CD14-positive monocyte (primary cell): ENCODE measurements at regions not wholly inside any gene's neighbourhood (a gene's known extent, or its start where the extent isn't known, plus 50 kb on each side); places are given as distances from the start of the nearest gene placed in this dataset.

Source experiments
- DNase-seq, 3 donors: peaks; one replicate each; pipeline ENCODE4 v3.0.0-alpha.2; 2011 to 2022
- H2AFZ ChIP-seq: 2 replicates; pipeline ENCODE4 v1.6.0; 2012; ENCODE audit warnings: mild to moderate bottlenecking, low read depth, low read length, inconsistent platforms; ENCODE audit not compliant: insufficient read depth, poor library complexity, severe bottlenecking
- H3K27ac ChIP-seq, 2 donors: 1 replicate in 1 of 2; 2 replicates in 1 of 2; pipeline ENCODE4 v1.5.1; 2012 to 2013; ENCODE audit warnings: low read length in 2 of 2, control low read depth in 1 of 2, inconsistent platforms in 1 of 2, low read depth in 1 of 2, mild to moderate bottlenecking in 1 of 2
- H3K27me3 ChIP-seq, 2 donors: one replicate each; pipeline versions ENCODE4 v1.6.0 to v1.6.1; 2011 to 2013; ENCODE audit warnings: low read length in 2 of 2; ENCODE audit not compliant: control insufficient read depth in 2 of 2, insufficient read depth in 2 of 2
- H3K36me3 ChIP-seq, 2 donors: replicated peaks in 1 of 2; 1 replicate in 1 of 2; 2 replicates in 1 of 2; pipeline versions ENCODE4 v1.5.1 to v1.6.1; 2012 to 2013; ENCODE audit warnings: low read length in 2 of 2, control low read depth in 1 of 2, inconsistent platforms in 1 of 2, mild to moderate bottlenecking in 1 of 2; ENCODE audit not compliant: insufficient read depth in 2 of 2, control insufficient read depth in 1 of 2
- H3K4me1 ChIP-seq, 2 donors: 1 replicate in 1 of 2; 2 replicates in 1 of 2; pipeline versions ENCODE4 v1.5.1 to v1.6.1; 2012 to 2013; ENCODE audit warnings: low read length in 2 of 2, control low read depth in 1 of 2, inconsistent platforms in 1 of 2, mild to moderate bottlenecking in 1 of 2, moderate library complexity in 1 of 2; ENCODE audit not compliant: insufficient read depth in 2 of 2, control insufficient read depth in 1 of 2
- H3K4me2 ChIP-seq: replicated peaks from 2 replicates; pipeline ENCODE3; 2012; ENCODE audit warnings: low read length, moderate library complexity, mild to moderate bottlenecking; ENCODE audit not compliant: poor library complexity, severe bottlenecking; ENCODE audit errors: extremely low read depth
- H3K4me3 ChIP-seq, 3 experiments: fragments of 200-600 bp in 1 of 3; sonication (generic) in 1 of 3; replicated peaks in 1 of 3; 1 replicate in 2 of 3; 2 replicates in 1 of 3; pipeline ENCODE4 v1.5.1; 2011 to 2013; ENCODE audit warnings: low read length in 3 of 3, mild to moderate bottlenecking in 3 of 3, control low read depth in 2 of 3, low read depth in 2 of 3, inconsistent platforms in 1 of 3, moderate library complexity in 1 of 3
- H3K79me2 ChIP-seq: 2 replicates; pipeline ENCODE4 v1.6.0; 2012; ENCODE audit warnings: mild to moderate bottlenecking, control low read depth, inconsistent platforms, low read length, moderate library complexity; ENCODE audit not compliant: insufficient read depth
- H3K9ac ChIP-seq: 2 replicates; pipeline ENCODE4 v1.6.0; 2017; ENCODE audit warnings: low read length, mild to moderate bottlenecking; ENCODE audit not compliant: insufficient read depth, poor library complexity, severe bottlenecking
- H3K9me3 ChIP-seq, 2 donors: replicated peaks in 1 of 2; 1 replicate in 1 of 2; 2 replicates in 1 of 2; pipeline versions ENCODE4 v1.5.1 to v1.6.1; 2012 to 2013; ENCODE audit warnings: low read length in 2 of 2, control low read depth in 1 of 2; ENCODE audit not compliant: control insufficient read depth in 1 of 2, insufficient read depth in 1 of 2
- H4K20me1 ChIP-seq: 2 replicates; pipeline ENCODE4 v1.6.0; 2012; ENCODE audit warnings: mild to moderate bottlenecking, low read length, control low read depth, moderate library complexity; ENCODE audit not compliant: insufficient read depth
- H3K27ac Mint-ChIP-seq, 7 donors: one replicate each; pipeline ENCODE4 v1.8.0; 2020; ENCODE audit warnings: mild to moderate bottlenecking in 7 of 7, mixed read lengths in 7 of 7, moderate library complexity in 6 of 7, inconsistent platforms in 2 of 7
- H3K27me3 Mint-ChIP-seq, 3 donors: one replicate each; pipeline ENCODE4 v1.8.0; 2021 to 2022; ENCODE audit warnings: low read depth in 3 of 3, mild to moderate bottlenecking in 3 of 3, mixed read lengths in 3 of 3, moderate library complexity in 3 of 3, inconsistent platforms in 1 of 3
- H3K36me3 Mint-ChIP-seq, 2 donors: one replicate each; pipeline ENCODE4 v1.8.0; 2020; ENCODE audit warnings: mixed read lengths in 2 of 2, inconsistent platforms in 1 of 2, mild to moderate bottlenecking in 1 of 2
- H3K4me1 Mint-ChIP-seq: one replicate; pipeline ENCODE4 v1.8.0; 2020; ENCODE audit warnings: mild to moderate bottlenecking, mixed read lengths
- H3K4me3 Mint-ChIP-seq, 2 donors: one replicate each; pipeline ENCODE4 v1.8.0; 2020; ENCODE audit warnings: mild to moderate bottlenecking in 2 of 2, mixed read lengths in 2 of 2, moderate library complexity in 1 of 2
- H3K9me3 Mint-ChIP-seq, 7 donors: one replicate each; pipeline ENCODE4 v1.8.0; 2020 to 2022; ENCODE audit warnings: mixed read lengths in 7 of 7, mild to moderate bottlenecking in 6 of 7, moderate library complexity in 6 of 7, inconsistent platforms in 2 of 7
- WGBS: methylation state at CpG from one replicate; pipeline ENCODE4 v1.1.5; 2013; ENCODE audit warnings: missing lambda C conversion rate; ENCODE audit not compliant: insufficient coverage; 5-methylcytosine and 5-hydroxymethylcytosine counted together
- intact Hi-C, 2 donors: fragments of 100-400 bp; cut with micrococcal nuclease; formaldehyde crosslinking; loops; one replicate each; pipeline versions ENCODE4 v1.15.0 to v1.15.1; 2023
- TF ChIP-seq, protein P1 (sequence below): fragments of 200-600 bp; IDR thresholded peaks from one replicate; pipeline ENCODE4 v1.8.0; 2022; ENCODE audit warnings: antibody characterized with exemption, mild to moderate bottlenecking

- Histone ChIP-seq H2AFZ (no peak overlapping the region), H3K4me2 (no peak overlapping the region), H3K4me1 (no peaks in the 10 kb centered on the region), H4K20me1 (no peaks in the 10 kb centered on the region), H3K79me2 (no peaks in the 10 kb centered on the region), H3K36me3 (no peaks in the 10 kb centered on the region), H3K9ac (no peak overlapping the region), H3K9me3 (peaks cover 0 to 7% of the 10 kb centered on the region in 2 donors), H3K27ac (no peak overlapping the region), H3K27me3 (no peaks in the 10 kb centered on the region), H3K4me3 (no peak overlapping the region)
- Mint-ChIP-seq H3K36me3 (no peaks in the 10 kb centered on the region), H3K4me3 (no peak overlapping the region), H3K9me3 (peaks cover 0 to 9% (median 1%) of the 10 kb centered on the region in 7 donors), H3K27ac (no peak overlapping the region), H3K4me1 (no peaks in the 10 kb centered on the region), H3K27me3 (peaks cover 0 to 3% (median 0%) of the 10 kb centered on the region in 3 donors)
- no peak for DNase-seq
- intact Hi-C loops: no loop called here
- WGBS: no CpG with 5 or more reads among the region's 2 CpGs
- TF ChIP-seq, protein P1, sequence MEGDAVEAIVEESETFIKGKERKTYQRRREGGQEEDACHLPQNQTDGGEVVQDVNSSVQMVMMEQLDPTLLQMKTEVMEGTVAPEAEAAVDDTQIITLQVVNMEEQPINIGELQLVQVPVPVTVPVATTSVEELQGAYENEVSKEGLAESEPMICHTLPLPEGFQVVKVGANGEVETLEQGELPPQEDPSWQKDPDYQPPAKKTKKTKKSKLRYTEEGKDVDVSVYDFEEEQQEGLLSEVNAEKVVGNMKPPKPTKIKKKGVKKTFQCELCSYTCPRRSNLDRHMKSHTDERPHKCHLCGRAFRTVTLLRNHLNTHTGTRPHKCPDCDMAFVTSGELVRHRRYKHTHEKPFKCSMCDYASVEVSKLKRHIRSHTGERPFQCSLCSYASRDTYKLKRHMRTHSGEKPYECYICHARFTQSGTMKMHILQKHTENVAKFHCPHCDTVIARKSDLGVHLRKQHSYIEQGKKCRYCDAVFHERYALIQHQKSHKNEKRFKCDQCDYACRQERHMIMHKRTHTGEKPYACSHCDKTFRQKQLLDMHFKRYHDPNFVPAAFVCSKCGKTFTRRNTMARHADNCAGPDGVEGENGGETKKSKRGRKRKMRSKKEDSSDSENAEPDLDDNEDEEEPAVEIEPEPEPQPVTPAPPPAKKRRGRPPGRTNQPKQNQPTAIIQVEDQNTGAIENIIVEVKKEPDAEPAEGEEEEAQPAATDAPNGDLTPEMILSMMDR: no peak
These were observed 240.9 kb upstream of the ZNF521 start for GRCh38 chr18:25592804-25593360.

DNA sequence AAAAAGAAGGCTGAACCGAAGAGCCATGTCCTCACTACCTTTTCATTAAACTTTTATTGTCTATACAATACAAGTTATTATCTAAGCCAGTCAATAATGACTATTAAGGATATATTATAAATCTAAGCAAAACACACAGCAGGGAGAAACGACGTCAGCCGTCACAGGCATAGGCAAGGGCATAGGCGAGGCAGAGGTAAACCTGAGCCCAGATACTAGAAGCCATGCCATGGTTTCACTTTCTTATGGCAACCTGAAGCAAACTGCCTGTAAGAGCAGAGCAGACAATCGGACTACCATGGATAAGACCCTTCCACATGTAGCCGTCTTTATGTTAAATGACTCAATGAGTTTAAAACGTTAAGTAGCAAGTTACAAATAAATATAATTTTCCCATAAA lies 238.5 kb upstream of the ZNF521 start:
- Histone ChIP-seq H3K4me2 (no peak overlapping the region), H3K27me3 (no peaks in the 10 kb centered on the region), H4K20me1 (no peaks in the 10 kb centered on the region), H3K36me3 (no peaks in the 10 kb centered on the region), H3K9ac (no peak overlapping the region), H3K9me3 (peaks cover 0 to 7% of the 10 kb centered on the region in 2 donors), H2AFZ (no peak overlapping the region), H3K4me1 (no peaks in the 10 kb centered on the region), H3K79me2 (no peaks in the 10 kb centered on the region), H3K4me3 (no peak overlapping the region), H3K27ac (no peak overlapping the region)
- Mint-ChIP-seq H3K4me1 (no peaks in the 10 kb centered on the region), H3K36me3 (no peaks in the 10 kb centered on the region), H3K4me3 (no peak overlapping the region), H3K9me3 (peaks cover 1 to 13% (median 5%) of the 10 kb centered on the region in 7 donors), H3K27me3 (no peaks in the 10 kb centered on the region), H3K27ac (no peak overlapping the region)
- DNase-seq: no peak
- intact Hi-C loops: no loop called here
- WGBS: 100% methylated on average over 3 of the region's 8 CpGs
- TF ChIP-seq, protein P1: no peak
